ENCODE measurements at regions not wholly inside any gene's neighbourhood (a gene's known extent, or its start where the extent isn't known, plus 50 kb on each side); places are given as distances from the start of the nearest gene placed in this dataset.
"Not testable (repeated sequence)": the region's sequence is repeated elsewhere in the genome, so short reads cannot be mapped to it uniquely, and the experiment has no call there.

GRCh38 chr15:26069231-26069641, 206.1 kb upstream of the ATP10A start:
- DNase-seq = no peak

- DNase-seq = no peak
Measured at GRCh38 chr15:26066896-26067295, 203.8 kb upstream of the ATP10A start.

- no peak for DNase-seq
Measured at GRCh38 chr15:26065723-26066122, 202.6 kb upstream of the ATP10A start.

GRCh38 chr15:26061248-26061647, 198.1 kb upstream of the ATP10A start:
- no peak for DNase-seq

DNA sequence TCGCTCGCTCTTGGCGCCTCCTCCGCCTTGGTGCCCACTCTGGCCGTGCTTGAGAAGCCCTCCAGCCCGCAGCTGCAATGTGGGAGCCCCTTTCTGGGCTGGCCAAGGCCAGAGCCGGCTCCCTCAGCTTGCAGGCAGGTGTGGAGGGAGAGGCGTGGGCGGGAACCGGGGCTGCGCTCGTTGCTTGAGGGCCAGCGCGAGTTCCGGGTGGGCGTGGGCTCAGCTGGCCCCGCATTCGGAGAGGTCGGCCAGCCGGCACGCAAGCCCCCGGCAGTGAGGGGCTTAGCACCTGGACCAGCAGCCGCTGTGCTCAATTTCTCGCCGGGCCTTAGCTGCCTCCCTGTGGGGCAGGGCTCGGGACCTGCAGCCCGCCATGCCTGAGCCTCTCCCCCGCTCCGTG, 193.6 kb upstream of the ATP10A start:
- DNase-seq = not testable (repeated sequence)

- DNase-seq = no peak
Measured at GRCh38 chr15:26051761-26052675, 188.9 kb upstream of the ATP10A start.

- no peak for DNase-seq
Measured at GRCh38 chr15:26050984-26051383, 187.9 kb upstream of the ATP10A start.

DNA sequence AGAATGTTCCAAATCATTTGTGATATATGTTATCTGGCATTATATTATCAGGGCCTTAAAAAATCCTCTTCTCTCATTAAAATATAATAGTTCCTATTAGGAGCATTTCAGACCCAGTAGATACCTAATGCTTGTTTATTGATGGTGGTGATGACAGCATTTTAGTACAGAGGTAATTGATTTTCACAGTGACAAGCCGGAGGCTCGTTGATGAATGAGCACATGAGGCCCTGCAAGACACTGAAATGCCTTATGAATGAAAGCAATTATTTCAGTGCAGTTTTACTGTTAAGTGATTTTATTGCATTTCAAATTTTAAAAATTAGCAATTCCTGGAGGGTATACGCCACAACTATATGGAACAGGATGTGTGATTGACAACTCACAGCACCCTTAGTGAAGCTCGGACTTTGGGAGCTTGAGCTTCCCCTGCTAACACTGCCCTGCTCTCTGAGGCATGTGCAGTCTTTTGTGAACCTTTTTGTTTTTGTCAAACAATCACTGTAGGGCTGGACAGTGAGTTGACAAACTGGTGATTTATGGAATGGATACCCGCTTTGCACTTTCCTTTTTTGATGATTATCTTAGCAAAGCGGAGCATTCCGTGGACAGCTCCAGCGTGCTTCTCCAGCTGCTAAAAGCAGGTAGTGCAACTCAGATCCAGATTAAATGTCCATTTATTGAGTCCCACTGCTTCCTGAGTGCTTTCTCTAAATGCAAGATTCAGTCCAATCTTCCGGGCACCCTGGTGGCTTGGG, 187.0 kb upstream of the ATP10A start:
- DNase-seq = no peak

- no peak for DNase-seq
Measured at GRCh38 chr15:26048669-26049068, 185.5 kb upstream of the ATP10A start.

GRCh38 chr15:26045516-26045915, 182.4 kb upstream of the ATP10A start:
- no peak for DNase-seq

- DNase-seq = no peak
Measured at GRCh38 chr15:26043018-26043417, 179.9 kb upstream of the ATP10A start.

DNA sequence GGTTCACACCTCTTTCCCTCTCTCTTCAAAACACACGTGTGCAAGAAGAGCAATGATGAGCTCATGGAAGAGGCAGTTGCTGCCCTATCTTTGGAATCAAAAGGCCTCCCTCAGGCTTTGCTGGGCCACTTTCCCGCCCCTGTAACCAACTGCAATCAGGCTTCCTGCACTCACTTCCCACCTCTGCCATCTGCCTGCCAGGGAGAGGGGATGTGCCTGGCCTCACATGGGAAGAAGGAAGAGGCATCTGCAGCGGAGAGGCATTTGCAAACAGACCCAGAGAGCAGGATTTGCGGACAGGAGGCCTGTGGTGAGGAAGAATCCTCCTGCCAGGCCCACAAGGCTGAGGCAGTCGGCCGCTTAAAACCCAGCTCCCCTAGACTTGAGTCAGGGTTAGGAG, 175.6 kb upstream of the ATP10A start:
- DNase-seq = no peak

- no peak for DNase-seq
Measured at GRCh38 chr15:26037369-26037768, 174.2 kb upstream of the ATP10A start.

- DNase-seq = no peak
Measured at GRCh38 chr15:26033493-26033892, 170.4 kb upstream of the ATP10A start.

DNA sequence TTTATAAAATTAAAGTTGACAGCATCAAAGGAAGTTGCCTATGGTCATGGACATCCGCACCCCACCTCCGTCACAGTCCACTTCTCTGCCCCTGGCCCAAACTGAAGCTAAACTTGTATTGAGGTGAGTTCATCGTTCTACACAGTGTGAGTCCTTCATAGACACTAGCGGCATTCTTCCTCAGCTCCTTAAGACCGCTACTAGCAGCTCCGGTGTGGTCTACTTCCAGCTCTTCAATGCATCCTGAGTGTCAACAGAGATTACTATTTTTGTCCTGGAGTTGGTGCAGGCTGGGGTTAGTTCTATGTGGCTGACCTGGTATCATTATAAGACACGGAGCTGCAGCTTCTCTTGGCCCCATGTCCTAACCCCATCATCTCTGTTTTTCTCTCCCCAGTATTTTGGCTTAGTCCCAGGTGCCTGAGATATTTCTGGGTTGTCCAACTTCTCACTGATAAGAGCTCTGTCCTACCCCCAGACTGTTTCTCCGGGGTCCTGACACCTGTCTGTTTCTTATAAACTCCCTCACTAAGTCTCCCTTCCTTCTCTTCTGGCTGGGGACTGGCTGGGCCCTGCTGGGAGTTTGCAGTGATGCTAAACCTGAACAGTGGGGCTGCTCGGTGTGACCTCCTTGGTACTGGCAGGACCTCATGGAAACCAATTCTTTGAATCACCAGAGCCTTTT, 169.2 kb upstream of the ATP10A start:
- no peak for DNase-seq

GRCh38 chr15:26029586-26029985, 166.5 kb upstream of the ATP10A start:
- DNase-seq = not testable (repeated sequence)

GRCh38 chr15:26029146-26029545, 166.0 kb upstream of the ATP10A start:
- no peak for DNase-seq

GRCh38 chr15:26028086-26028740, 165.1 kb upstream of the ATP10A start:
- no peak for DNase-seq

GRCh38 chr15:26026671-26027070, 163.5 kb upstream of the ATP10A start:
- DNase-seq = not testable (repeated sequence)

DNA sequence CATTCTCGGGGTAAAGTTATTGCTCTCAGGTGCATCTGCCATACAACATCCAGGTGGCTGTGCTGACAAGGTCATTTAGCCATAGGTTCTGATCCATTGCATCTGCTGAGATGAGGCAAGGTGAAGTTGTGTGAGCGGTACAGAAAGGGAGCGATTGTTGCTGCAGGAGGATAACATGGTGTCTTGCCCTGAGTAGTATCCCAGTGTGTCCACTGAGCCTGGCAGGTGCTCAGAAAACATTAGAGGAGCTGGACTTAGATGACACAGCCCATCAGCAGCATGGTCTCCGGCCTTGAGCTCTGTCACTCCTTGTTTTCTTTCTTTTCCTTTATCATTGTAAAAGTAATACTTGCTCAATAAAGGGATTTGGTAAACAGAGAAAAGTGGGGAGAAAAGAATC, 161.1 kb upstream of the ATP10A start:
- no peak for DNase-seq

DNA sequence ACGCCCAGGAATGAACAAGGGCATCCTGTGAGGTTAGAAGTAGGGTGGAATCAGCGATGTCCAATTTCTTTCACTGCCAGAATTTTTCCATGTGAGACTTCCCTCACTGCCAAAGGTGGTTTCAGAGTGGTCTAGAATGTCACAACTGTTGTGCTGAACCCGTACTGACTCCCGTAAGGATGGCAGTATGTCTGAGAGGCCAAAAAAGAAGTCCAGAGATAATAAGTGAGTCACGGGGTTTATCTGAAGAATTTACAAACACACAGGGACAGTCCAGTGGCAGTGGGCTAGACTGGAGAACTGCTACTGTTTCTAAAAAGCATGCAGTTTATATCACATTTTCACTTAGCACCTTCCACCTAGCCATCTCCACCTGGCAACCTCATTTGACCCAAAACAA, 160.6 kb upstream of the ATP10A start:
- no peak for DNase-seq

- no peak for DNase-seq
Measured at GRCh38 chr15:26023231-26023630, 160.1 kb upstream of the ATP10A start.

GRCh38 chr15:26020871-26021270, 157.7 kb upstream of the ATP10A start:
- DNase-seq = no peak

Data from activated CD8-positive, alpha-beta memory T cell treated with anti-CD3 and anti-CD28 coated beads, Interleukin-2, amount 50 U/mL, for 4 hours (primary cell).